ENCODE measurements at regions not wholly inside any gene's neighbourhood (a gene's known extent, or its start where the extent isn't known, plus 50 kb on each side); places are given as distances from the start of the nearest gene placed in this dataset.
"Not testable (repeated sequence)": the region's sequence is repeated elsewhere in the genome, so short reads cannot be mapped to it uniquely, and the experiment has no call there.

DNA sequence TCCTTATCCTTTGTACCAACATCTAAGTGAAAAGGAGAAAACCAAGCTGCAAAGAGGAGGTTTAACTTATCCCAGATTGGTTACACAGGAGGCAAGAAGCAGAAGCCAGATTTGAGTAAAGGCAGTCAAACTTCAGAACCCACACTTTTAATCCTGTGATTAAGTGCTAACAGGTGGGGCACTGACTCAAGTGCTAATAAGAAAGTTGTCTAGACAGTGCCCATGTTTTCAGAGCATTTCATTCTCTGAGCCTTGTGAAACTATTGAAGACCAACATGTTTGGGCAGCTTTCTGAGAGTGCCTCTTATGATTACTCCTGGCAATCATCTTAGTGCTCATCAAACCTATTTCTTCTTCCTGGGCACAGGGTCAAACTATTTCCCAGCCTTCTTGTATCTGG, 380.8 kb downstream of the KCNRG start:
- DNase-seq, result no peak

DNA sequence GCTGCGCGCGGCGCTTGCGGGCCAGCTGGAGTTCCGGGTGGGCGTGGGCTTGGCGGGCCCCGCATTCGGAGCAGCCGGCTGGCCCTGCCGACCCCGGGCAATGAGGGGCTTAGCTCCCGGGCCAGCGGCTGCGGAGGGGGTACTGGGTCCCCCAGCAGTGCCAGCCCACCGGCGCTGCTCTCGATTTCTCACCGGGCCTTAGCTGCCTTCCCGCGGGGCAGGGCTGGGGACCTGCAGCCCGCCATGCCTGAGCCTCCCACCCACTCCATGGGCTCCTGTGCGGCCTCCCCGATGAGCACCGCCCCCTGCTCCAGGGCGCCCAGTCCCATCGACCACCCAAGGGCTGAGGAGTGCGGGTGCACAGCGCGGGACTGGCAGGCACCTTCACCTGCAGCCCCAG, 381.4 kb downstream of the KCNRG start:
- not testable (repeated sequence) for DNase-seq

DNA sequence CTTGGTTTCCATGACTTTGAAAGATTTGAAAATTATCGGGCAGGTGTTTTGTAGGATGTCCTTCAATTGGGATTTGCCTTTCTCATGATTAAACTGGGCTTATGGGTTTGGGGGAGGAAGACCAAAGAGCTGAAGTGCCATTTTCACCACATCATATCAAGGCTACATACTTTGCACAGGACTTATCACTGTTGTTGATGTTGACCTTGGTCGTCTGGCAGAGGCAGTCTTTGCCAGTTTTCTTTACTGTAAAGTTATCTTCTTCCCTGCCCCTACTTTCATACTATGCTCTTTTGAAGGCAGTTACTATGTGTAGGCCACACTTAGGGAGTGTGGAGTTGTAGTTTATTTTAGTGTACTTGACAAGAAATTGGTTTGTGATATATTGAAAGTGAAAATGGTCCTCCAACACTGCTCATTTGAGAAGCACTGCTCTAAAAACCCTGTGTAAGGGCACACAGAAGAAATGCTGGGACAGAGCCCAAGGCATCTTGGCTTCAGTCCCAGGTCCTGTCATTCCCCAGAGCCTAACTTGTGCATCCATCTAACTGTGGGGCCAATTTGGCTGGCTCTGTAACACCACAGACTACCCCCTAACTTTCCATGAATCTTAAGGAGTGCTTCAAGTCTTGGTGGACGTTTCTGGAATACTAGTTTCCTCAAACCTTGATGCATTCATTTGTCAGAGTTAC, 384.9 kb downstream of the KCNRG start:
- no peak for DNase-seq

DNA sequence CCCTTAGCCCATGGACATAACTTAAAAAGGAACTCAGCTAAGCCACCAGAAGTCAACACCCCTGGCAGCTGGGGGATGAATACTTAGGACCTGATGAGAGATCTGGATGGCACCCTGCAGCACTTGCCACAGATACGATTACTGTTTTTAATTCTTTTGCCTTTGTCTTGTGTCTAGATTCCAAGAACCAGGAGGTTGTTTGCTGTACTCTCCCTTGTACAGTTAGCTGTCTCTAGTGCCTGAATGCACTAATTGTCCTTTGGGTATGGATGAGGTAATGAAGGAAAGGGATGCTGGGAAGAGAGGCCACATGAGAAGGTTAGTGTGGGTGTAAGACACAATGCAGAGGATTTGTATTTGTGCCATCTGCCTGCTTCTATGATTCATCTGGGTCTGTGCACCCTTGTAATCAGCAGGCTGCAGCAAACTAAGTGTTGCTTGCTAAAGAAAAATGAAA, 385.8 kb downstream of the KCNRG start:
- no peak for DNase-seq

DNA sequence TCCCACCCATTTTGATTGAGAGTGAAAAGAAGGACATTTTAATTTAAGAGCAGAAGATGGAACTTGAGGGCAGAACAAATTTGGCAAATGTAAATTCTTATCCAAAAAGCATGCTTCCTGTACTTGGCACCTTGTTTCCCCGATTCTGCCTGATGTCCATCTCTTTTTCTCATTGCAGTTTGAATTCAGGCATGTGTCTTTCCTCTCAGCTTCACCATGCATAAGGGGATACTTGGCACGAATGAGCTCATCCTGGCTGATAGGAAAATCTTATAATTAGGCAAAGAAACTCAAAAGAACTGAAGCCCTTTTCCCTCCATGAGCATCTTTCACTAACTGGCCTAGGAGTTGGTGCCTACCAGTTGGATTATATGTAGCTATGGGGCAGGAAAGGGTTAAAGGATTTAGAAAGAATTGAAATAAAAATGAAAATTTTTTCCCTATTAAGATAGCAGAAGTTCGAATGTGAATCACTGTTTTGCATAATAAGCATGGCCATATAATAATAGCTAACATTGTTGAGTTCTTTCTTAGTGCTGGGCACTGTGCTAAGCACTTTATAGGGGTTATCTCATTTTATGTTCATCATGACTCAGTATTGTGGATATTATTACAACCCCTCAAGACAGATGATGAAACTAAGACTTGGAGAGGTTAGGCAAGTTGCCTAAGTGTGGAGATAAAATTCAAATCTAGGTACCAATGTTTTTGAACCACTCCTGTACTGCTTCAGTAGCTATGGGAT, 386.6 kb downstream of the KCNRG start:
- DNase-seq, result no peak

DNA sequence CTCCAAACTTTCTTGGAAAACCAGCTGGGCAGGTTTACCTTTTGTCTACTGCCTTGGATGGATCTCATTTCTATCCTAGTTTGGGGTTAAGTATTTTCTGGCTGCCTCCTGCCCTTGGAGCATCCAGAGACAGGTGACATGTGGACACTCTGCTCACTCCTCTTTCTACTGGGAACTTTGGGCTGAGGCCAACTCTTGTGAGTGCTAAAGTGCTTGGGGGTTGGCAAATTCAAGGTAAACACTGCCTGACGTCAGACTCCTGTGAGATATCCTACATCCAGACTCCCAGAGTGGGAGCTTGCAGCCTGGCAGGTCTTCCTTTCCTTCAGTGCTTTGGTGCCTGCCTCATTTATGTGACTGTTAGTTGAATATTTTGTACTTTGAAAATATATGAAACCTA, 388.1 kb downstream of the KCNRG start:
- no peak for DNase-seq

DNA sequence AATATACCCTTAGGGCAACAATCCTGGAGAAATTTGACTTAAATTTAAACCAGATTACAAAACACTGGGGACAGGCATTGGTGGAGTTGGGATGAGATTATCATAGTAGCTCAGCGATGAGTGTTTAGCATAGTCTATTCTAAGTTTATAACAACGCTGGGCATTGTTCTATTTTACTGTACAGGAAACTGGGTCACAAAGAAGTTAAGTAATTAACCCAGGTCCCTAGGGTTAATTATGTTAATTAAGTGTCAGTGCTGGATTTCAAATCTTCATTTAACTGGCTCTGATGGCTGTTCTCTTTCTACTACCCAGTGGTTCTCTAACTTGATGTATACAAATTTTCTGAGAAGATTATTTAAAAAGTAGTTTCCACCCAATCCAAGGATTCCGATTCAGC, 388.9 kb downstream of the KCNRG start:
- no peak for DNase-seq

DNA sequence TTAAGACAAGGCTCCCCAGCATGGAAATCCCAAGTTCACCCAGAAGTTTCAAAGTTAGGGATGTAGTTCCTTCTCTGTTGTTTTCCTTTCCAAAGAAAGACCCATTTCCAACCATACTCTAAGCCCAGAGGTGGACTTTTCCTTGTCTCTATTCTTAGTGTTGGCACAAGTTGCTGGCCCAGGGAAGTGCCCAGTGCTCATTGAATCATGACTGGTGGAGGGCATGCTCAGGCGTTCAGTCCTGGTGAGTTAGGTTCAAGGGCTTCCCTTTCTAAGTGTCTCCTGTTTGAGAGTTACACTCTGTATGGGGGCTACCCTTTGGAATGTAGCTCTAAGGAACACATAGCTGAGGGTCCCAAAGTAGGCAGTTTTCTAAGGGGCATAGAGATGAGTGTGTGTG, 389.5 kb downstream of the KCNRG start:
- DNase-seq, result no peak

DNA sequence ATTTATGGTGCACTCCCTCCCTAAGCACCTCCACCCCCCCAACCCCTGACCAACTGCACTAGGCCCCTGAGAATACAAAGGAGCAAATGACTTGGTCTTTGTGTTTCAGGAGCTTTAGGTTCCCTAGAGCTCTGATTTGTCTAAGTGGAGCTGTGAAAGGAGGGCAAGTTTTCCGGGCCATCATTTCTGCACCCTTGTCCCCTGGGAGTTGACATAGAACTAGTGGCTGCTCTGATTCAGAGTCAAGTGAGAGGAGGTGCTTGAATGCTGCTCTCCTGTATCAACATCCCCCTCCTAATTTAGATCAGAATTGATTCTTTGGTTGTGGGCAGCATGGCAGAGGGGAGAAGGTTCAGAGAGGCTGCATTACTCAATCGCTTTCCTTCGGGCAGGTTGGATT, 391.6 kb downstream of the KCNRG start:
- DNase-seq, result no peak

DNA sequence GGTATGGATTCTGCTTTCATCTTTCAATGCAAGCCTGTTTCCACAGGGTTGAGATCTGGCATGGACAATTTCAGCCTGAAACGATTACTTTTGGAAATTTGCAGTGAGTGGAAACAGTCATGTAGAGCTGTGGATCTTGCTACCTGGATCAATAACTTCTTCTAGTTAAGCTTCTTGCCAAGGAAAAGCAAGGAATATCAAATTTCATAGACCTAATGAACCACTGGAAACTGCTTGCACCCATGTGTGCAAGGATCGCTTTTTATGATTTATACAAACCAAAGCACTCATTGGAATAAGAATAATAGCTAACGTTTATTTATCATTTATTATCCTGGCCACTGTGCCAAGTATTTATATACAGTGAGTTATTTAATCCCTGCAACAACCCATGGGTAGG, 392.8 kb downstream of the KCNRG start:
- DNase-seq, result no peak

DNA sequence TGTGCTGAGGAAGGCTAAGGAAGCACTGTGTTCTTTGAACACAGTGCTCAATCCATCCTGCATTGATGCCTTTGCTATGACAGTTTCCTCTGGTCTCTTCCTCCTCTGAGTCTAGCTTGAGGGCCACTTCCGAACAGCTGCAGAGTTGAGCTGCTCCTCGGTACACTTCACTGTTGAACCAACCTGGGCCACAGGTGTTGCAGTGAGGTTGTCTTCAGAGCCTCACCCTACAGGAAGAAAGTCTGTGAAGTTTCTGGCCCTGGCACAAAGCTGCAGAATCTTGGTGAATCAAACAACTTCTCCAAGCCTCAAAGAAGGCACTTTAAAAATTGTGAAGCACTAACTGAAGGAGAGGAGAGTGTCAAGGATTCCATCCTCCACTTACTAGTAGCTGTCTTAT, 394.0 kb downstream of the KCNRG start:
- no peak for DNase-seq

DNA sequence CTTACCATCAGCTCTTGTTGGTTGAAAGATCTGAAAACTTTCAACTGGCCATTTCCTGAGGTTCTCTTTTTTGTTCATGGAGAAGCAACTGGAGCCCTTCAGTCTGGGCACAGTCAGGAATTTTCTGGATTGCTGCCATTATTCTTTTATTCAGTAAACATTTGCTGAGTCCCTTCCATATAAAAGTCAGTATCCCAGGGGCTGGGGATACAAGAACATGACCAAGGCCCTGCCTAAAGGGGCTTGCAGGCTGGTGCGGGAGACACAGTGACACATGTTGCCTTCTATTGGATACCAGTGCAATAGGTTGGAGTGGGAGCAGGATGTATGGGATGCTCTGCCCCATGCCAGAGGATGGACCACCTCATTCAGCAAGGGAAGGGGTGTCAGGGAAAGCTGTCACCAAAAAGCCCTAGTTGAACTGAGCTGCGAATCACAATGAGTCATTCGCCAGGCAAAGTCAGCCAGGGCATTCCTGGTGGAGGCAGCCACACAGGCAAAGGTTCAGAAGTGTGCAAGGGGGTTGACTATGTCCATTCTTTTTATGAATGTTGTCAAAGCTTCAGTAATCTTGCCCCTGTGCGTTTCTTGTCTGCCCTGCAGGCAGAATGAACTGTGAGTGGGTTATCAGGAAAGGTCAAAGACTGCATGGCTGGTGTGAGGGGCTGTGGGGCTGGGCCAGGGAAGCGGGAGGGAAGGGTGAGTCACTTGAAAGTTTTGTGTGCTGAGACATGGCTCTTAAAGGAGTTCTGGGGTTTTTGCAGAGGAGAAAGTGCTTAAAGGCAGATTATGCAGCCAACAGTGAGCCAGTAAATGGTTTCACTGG, 395.9 kb downstream of the KCNRG start:
- DNase-seq, result no peak

DNA sequence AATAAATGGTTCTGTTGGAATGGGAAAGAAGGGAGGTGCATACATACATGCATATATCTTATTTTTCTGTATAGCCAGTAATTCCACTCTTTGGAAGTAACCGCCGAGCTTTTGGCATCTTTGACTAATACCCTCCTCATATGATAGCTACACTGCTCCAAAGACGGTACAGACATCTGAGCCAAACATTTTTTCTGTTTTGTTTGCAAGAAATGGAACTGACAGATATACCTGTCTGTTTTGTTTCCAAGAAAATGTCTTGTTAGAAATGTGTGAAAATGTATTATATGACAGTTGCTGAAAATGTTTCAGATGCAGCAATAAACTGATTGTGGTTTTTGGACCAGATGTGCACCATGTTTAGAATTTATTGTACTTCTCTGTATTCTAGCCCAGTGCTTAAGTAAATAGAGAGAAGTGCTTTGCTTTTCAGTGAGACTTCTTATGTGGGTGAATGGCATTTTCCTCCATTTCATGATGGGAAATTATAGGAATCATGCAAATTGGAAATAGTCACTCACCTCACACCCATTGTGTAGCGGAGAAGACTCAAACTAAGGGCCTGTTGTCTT, 396.9 kb downstream of the KCNRG start:
- DNase-seq, result no peak

DNA sequence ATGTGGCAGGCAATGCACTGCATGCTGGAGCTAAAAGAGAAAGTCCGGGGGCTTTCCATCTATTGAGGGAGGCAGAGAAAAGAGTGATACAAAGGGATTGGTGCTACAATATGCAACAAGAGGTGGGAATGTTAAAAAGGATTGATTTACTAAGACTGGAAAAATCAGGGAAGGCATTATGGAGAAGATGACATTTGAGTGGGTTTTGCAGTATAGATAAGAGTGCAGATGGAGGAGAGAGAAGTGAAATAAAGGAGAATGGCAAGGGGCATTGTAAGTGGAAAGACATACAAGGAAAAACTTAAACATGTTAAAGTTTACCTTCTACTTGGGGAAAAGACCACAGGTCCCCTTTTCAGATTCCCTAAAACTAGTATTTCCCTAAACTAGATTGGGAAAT, 399.4 kb downstream of the KCNRG start:
- DNase-seq, result no peak

DNA sequence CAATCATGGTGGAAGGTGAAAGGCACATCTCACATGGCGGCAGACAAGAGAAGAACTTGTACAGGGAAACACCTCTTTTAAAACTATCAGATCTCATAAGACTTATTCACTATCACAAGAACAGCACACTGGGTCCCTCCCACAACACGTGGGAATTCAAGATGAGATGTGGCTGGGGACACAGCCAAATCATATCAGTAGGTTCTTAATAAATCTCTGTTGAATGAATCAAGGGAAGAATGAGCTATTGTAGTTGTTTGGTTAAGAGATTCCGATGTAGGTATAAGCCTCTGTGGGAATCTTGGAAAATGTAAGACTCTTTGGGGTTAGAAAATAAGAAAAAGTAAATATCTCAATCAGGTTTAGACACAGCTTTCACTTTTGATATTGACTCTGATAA, 400.2 kb downstream of the KCNRG start:
- no peak for DNase-seq

DNA sequence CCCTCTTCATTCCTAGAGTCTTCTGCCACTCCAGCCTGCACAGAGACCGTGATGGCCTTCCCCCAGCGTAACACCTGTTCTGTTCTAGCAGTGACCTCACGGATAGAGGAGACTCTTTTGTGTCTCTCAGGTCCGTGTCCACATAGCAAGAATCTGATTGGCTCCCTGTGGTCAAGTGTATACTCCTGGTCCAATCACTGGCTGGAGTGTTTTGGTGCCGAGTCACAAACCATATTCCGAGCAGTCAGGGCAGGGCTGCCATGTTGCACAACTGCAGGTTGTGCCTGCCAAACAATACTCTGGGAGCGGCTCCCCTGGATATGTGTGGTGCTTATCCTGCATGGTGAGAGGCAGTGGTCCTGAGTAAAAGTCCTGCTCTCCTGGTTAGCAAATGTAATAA, 402.4 kb downstream of the KCNRG start:
- no peak for DNase-seq

DNA sequence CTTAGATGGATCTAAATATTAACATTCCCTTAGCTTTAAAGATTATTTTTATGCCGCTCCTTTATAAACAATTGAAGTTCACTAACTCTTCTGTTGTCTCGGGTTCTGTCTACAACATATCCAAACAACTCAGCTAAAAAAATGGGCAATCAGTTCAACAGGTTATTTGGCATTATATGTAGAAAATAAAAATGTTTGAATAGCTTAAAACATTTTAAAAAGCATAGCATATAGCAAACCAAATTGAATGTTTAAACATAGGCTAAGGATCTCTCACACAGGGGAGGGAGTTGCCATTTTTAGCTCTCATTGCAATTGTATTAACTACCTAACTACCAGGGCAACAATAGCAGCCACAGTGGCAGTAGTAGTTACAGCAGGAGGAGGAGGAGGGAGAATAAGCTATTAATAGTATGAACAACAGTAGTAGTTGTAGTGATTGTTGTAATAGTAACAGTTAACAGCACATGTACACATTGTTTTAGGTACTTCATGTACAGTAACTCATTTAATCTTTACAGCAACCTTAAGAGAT, 404.2 kb downstream of the KCNRG start:
- no peak for DNase-seq

DNA sequence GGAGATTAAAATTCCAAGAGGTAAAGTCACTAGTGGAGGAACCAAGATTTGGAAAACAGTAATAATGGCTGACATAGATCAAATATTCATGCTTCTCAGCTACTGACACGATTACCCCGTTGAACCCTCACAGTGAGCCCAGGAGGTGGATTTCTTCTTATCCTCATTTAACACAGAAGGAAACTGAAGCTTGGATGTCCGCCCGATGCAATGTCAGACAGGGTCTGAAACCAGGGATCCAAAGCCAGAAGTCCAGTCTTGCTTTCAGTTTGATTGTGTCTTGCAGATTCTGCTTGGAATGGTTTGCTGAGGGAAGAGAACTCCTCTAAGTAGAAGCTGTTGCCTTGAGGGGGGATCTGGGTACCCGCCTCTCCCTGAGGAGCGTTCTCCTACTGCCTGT, 404.7 kb downstream of the KCNRG start:
- DNase-seq, result no peak

DNA sequence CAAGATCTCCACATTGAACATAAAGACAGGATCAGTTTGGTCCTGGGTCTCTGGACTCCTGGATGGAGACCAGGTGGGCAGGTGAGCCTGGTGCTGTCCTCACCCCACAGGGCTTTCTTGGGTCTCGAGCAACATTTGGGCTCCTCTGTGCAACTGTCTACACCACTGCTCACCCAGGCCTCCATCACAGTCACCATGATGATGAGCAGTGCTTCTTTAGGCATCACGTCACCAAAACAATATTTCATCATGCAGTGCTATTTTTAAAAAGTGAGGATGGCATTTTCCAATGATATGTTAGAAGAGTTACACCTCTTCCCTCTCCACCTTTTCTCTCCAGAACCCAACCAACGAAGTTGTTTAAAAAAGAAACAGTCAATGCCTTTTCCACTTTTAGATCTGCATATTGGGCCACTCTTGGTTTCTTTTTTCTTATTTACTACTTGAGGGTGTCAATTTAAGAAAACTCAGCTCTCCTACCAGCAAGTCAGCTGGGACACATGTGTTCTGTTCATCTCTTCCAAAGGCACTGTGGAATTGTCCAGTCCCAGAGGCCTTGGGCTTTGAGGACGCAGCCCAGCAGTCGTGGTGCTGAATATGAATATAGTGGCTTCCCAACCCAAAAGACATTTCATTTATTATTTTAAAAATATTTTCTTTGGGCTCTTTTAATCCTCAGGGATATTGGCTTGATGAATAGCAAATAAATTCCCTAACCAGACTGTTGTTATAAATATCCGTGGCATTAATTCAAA, 405.7 kb downstream of the KCNRG start:
- no peak for DNase-seq

DNA sequence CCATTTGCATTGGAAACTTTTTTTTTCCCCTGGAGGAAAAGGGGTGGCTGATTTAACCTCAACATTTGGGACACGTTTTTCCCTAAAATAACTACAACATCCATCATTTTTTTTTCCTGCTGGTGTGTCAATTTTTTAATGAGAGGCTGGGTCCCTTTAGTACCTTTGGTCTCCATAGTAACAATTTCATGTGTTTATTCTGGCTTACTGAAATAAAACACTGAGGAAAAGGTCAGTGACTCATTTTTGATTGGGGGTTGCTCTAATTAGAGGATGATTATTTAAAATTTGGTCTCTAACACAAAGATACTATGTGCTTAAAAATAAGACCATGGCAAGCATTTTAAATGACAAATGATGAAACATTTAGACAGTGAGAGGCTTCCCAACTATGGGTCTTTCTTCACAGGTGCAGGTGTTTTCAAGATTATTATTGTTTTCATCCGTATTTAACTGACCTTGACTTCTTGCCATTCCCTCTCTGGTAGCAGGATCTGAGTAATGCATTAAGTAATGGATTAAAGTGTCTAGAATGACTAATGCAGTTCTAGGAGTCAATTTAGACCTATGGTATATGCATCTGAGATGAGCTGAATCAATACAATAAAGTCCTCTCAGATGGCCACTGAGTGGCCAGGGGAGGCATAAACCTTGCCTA, 406.4 kb downstream of the KCNRG start:
- no peak for DNase-seq

DNA sequence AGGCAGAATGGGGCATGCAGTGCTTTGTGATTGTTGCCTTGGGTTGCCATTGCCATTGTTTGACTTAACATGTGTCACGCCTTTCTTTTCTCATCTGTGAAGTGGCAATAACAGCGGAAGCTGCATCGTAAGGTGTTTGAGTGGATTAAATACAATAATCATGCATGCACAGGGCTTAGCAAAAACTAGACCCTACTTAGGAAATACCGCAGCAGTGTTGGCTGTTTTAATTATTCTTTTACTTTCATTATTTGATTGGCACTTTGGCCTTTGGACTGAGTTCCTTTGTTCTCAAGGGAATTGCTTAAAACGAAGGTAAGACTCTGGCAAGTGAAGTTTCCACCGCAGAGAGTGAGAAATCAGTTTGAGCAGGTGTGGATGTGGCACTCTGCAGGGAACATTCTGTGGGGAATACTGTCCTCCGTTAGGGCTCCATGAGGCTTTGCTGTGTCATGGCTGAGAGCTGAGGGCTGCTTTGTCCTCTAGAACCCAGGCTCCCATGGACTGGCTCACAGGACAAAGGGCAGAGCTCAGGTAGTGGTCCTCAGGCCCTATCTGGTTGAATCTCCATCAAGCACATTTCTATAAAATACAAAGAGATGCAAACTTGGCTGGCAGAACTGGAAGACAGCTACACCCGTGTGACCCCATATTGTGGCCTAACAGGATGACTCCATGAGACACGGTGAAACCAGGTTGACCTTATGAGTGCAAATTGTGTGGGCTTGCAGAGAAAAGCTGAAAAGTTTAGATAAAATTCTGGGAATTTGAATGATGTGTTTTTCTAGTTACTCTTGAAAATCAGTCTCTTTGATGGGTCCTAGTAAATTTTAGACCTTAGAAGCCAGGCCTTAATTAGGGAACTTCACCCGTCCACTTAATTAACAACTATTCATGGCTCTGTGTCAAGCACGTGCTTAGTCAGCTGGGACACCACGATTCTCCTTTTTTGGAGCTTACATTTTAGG, 407.2 kb downstream of the KCNRG start:
- DNase-seq, result no peak
